ENCODE measurements at regions not wholly inside any gene's neighbourhood (a gene's known extent, or its start where the extent isn't known, plus 50 kb on each side); places are given as distances from the start of the nearest gene placed in this dataset.

GRCh38 chr9:124191691-124192395 lies 65.9 kb upstream of the NEK6 start:
- no peak for TF ChIP-seq ZFX (IDR thresholded peaks at IDR 0.05; ENCODE audit: borderline replicate concordance)
- TF ChIP-seq, protein P1, sequence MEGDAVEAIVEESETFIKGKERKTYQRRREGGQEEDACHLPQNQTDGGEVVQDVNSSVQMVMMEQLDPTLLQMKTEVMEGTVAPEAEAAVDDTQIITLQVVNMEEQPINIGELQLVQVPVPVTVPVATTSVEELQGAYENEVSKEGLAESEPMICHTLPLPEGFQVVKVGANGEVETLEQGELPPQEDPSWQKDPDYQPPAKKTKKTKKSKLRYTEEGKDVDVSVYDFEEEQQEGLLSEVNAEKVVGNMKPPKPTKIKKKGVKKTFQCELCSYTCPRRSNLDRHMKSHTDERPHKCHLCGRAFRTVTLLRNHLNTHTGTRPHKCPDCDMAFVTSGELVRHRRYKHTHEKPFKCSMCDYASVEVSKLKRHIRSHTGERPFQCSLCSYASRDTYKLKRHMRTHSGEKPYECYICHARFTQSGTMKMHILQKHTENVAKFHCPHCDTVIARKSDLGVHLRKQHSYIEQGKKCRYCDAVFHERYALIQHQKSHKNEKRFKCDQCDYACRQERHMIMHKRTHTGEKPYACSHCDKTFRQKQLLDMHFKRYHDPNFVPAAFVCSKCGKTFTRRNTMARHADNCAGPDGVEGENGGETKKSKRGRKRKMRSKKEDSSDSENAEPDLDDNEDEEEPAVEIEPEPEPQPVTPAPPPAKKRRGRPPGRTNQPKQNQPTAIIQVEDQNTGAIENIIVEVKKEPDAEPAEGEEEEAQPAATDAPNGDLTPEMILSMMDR (IDR thresholded peaks at IDR 0.05) = no peak

All from 22Rv1 (cell line).